H9 (cell line): ENCODE measurements at regions not wholly inside any gene's neighbourhood (a gene's known extent, or its start where the extent isn't known, plus 50 kb on each side); places are given as distances from the start of the nearest gene placed in this dataset.

Source experiments
- DNase-seq: peaks from one replicate; pipeline ENCODE4 v3.0.0-alpha.2; 2017
- H2AFZ ChIP-seq: one replicate; pipeline ENCODE4 v1.6.1; 2013; ENCODE audit warnings: mild to moderate bottlenecking, low read length, control low read depth, moderate library complexity
- H2AK5ac ChIP-seq: 2 replicates; pipeline ENCODE4 v1.6.1; 2013; ENCODE audit warnings: low read length, control low read depth, mixed read lengths; ENCODE audit not compliant: insufficient read length
- H2BK120ac ChIP-seq: one replicate; pipeline ENCODE4 v1.6.1; 2013; ENCODE audit warnings: low read depth, mild to moderate bottlenecking, low read length, control low read depth, inconsistent platforms; ENCODE audit not compliant: poor library complexity, severe bottlenecking
- H2BK12ac ChIP-seq: 2 replicates; pipeline ENCODE4 v1.6.1; 2013; ENCODE audit warnings: low read length, control low read depth, mixed read lengths, low read depth; ENCODE audit not compliant: insufficient read length
- H2BK15ac ChIP-seq: 2 replicates; pipeline ENCODE4 v1.6.1; 2013; ENCODE audit warnings: low read depth, low read length, control low read depth
- H2BK20ac ChIP-seq: one replicate; pipeline ENCODE4 v1.6.1; 2013; ENCODE audit warnings: low read depth, mild to moderate bottlenecking, low read length, control low read depth, inconsistent platforms; ENCODE audit not compliant: poor library complexity, severe bottlenecking
- H2BK5ac ChIP-seq: 2 replicates; pipeline ENCODE4 v1.6.1; 2013; ENCODE audit warnings: low read length, control low read depth, mixed read lengths; ENCODE audit not compliant: insufficient read length
- H3K14ac ChIP-seq: 2 replicates; pipeline ENCODE4 v1.6.1; 2013; ENCODE audit warnings: low read length, control low read depth; ENCODE audit not compliant: insufficient read depth
- H3K18ac ChIP-seq: 2 replicates; pipeline ENCODE4 v1.6.1; 2013; ENCODE audit warnings: low read depth, mild to moderate bottlenecking, mixed read lengths, low read length, control low read depth; ENCODE audit not compliant: insufficient read length
- H3K23ac ChIP-seq: 2 replicates; pipeline ENCODE4 v1.6.1; 2013; ENCODE audit warnings: low read length, control low read depth, mixed read lengths, low read depth; ENCODE audit not compliant: insufficient read length
- H3K23me2 ChIP-seq: 2 replicates; pipeline ENCODE4 v1.6.1; 2013; ENCODE audit warnings: low read depth, mild to moderate bottlenecking, mixed read lengths, low read length, control low read depth; ENCODE audit not compliant: insufficient read length, poor library complexity, severe bottlenecking
- H3K27ac ChIP-seq: 2 replicates; pipeline ENCODE4 v1.5.1; 2013; ENCODE audit warnings: low read length, control low read depth, mixed read lengths, low read depth; ENCODE audit not compliant: insufficient read length
- H3K27me3 ChIP-seq: 2 replicates; pipeline ENCODE4 v1.6.1; 2013; ENCODE audit warnings: low read length, control low read depth, inconsistent platforms; ENCODE audit not compliant: insufficient read depth
- H3K4ac ChIP-seq: 2 replicates; pipeline ENCODE4 v1.6.1; 2013; ENCODE audit warnings: low read depth, mild to moderate bottlenecking, control low read depth, inconsistent platforms, low read length, moderate library complexity
- H3K4me1 ChIP-seq: 2 replicates; pipeline ENCODE4 v1.6.1; 2013; ENCODE audit warnings: low read length, control low read depth, inconsistent platforms; ENCODE audit not compliant: insufficient read depth
- H3K4me2 ChIP-seq: 2 replicates; pipeline ENCODE4 v1.6.1; 2013; ENCODE audit warnings: low read length, control low read depth, mixed read lengths; ENCODE audit not compliant: insufficient read length, insufficient read depth
- H3K56ac ChIP-seq: 2 replicates; pipeline ENCODE4 v1.6.1; 2013; ENCODE audit warnings: low read depth, mild to moderate bottlenecking, mixed read lengths, low read length, control low read depth; ENCODE audit not compliant: insufficient read length
- H3K79me1 ChIP-seq: 2 replicates; pipeline ENCODE4 v1.6.1; 2013; ENCODE audit warnings: low read depth, mild to moderate bottlenecking, moderate library complexity, low read length, control low read depth, inconsistent platforms; ENCODE audit not compliant: insufficient read depth, poor library complexity, severe bottlenecking
- H3K79me2 ChIP-seq: 2 replicates; pipeline ENCODE4 v1.6.1; 2013; ENCODE audit warnings: low read length, control low read depth, inconsistent platforms; ENCODE audit not compliant: insufficient read depth
- H3K9ac ChIP-seq: 2 replicates; pipeline ENCODE4 v1.6.1; 2013; ENCODE audit warnings: low read length, control low read depth, mixed read lengths; ENCODE audit not compliant: insufficient read length; ENCODE audit errors: extremely low read depth
- H3K9me3 ChIP-seq: one replicate; pipeline ENCODE4 v1.6.1; 2013; ENCODE audit warnings: low read depth, low read length, inconsistent platforms; ENCODE audit not compliant: control insufficient read depth
- H3T11ph ChIP-seq: one replicate; pipeline ENCODE4 v1.6.1; 2013; ENCODE audit warnings: mild to moderate bottlenecking, low read length, control low read depth, inconsistent platforms
- H4K20me1 ChIP-seq: one replicate; pipeline ENCODE4 v1.6.1; 2013; ENCODE audit not compliant: control insufficient read depth, insufficient read length, insufficient read depth
- H4K5ac ChIP-seq: 2 replicates; pipeline ENCODE4 v1.6.1; 2013; ENCODE audit warnings: low read depth, mild to moderate bottlenecking, mixed read lengths, low read length, control low read depth; ENCODE audit not compliant: insufficient read length
- H4K8ac ChIP-seq: replicated peaks from 2 replicates; pipeline ENCODE4 v1.6.1; 2013; ENCODE audit warnings: low read length, control low read depth, mixed read lengths, low read depth; ENCODE audit not compliant: insufficient read length
- H4K91ac ChIP-seq: 2 replicates; pipeline ENCODE4 v1.6.1; 2013; ENCODE audit warnings: low read depth, mild to moderate bottlenecking, moderate library complexity, mixed read lengths, low read length, control low read depth; ENCODE audit not compliant: insufficient read length
- H3K27ac Mint-ChIP-seq, 3 experiments: 2 replicates in 2 of 3; 3 replicates in 1 of 3; pipeline ENCODE4 v1.8.0; 2020 to 2021; ENCODE audit warnings: mixed read lengths in 3 of 3, mild to moderate bottlenecking in 1 of 3, moderate library complexity in 1 of 3
- H3K27me3 Mint-ChIP-seq: 2 replicates; pipeline ENCODE4 v1.8.0; 2021; ENCODE audit warnings: low read depth, mild to moderate bottlenecking, moderate library complexity, mixed read lengths
- H3K36me3 Mint-ChIP-seq, 3 experiments: 2 replicates in 2 of 3; 3 replicates in 1 of 3; pipeline ENCODE4 v1.8.0; 2020 to 2021; ENCODE audit warnings: low read depth in 3 of 3, mixed read lengths in 3 of 3; ENCODE audit not compliant: insufficient read depth in 1 of 3
- H3K4me1 Mint-ChIP-seq, 2 experiments: 2 replicates each; pipeline ENCODE4 v1.8.0; 2020; ENCODE audit warnings: mixed read lengths in 2 of 2
- H3K4me3 Mint-ChIP-seq, 2 experiments: 2 replicates in 1 of 2; 3 replicates in 1 of 2; pipeline ENCODE4 v1.8.0; 2020 to 2021; ENCODE audit warnings: mild to moderate bottlenecking in 2 of 2, mixed read lengths in 2 of 2, moderate library complexity in 1 of 2
- H3K9me3 Mint-ChIP-seq, 2 experiments: 2 replicates in 1 of 2; 3 replicates in 1 of 2; pipeline ENCODE4 v1.8.0; 2020; ENCODE audit warnings: mild to moderate bottlenecking in 2 of 2, mixed read lengths in 2 of 2, moderate library complexity in 1 of 2
- WGBS: extraction: QIAGEN DNeasy Blood & Tissue Kit; methylation state at CpG from one replicate; pipeline ENCODE4 v1.1.7; 2013; ENCODE audit warnings: missing lambda C conversion rate, low lambda C conversion rate, mixed read lengths; ENCODE audit not compliant: insufficient read length; ENCODE audit errors: extremely low coverage; 5-methylcytosine and 5-hydroxymethylcytosine counted together
- TF ChIP-seq, protein P1 (sequence below): fragments of 200-600 bp; sonication (generic); conservative IDR thresholded peaks from 3 replicates; pipeline ENCODE4 v1.8.0; 2021; ENCODE audit warnings: antibody characterized with exemption, mild to moderate bottlenecking

- H3K27me3 Mint-ChIP-seq, result no peaks in the 10 kb centered on the region
- H3K23me2 ChIP-seq, result no peaks in the 10 kb centered on the region
- H3K4me2 ChIP-seq, result no peak overlapping the region
- no CpG with 5 or more reads among the region's 3 CpGs for WGBS
- no peak overlapping the region for H3K27ac Mint-ChIP-seq
- no peak overlapping the region for H3K14ac ChIP-seq
- no peaks in the 10 kb centered on the region for H3K79me2 ChIP-seq
- H2BK20ac ChIP-seq, result no peak overlapping the region
- no peak overlapping the region for H4K5ac ChIP-seq
- no peak overlapping the region for H3K18ac ChIP-seq
- H3K79me1 ChIP-seq, result no peaks in the 10 kb centered on the region
- no peaks in the 10 kb centered on the region for H3K36me3 Mint-ChIP-seq
- DNase-seq, result no peak
- H3K4me3 Mint-ChIP-seq, result no peak overlapping the region
- no peak overlapping the region for H3K23ac ChIP-seq
- H2BK120ac ChIP-seq, result no peak overlapping the region
- no peaks in the 10 kb centered on the region for H3K4me1 Mint-ChIP-seq
- no peak overlapping the region for H3K27ac ChIP-seq
- H4K8ac ChIP-seq, result no peak overlapping the region
- no peak overlapping the region for H4K91ac ChIP-seq
- H3T11ph ChIP-seq, result no peak overlapping the region
- no peaks in the 10 kb centered on the region for H4K20me1 ChIP-seq
- H3K4me1 ChIP-seq, result no peaks in the 10 kb centered on the region
- H3K56ac ChIP-seq, result no peak overlapping the region
- H2BK5ac ChIP-seq, result no peak overlapping the region
- H3K9me3 ChIP-seq, result no peaks in the 10 kb centered on the region
- TF ChIP-seq, protein P1, sequence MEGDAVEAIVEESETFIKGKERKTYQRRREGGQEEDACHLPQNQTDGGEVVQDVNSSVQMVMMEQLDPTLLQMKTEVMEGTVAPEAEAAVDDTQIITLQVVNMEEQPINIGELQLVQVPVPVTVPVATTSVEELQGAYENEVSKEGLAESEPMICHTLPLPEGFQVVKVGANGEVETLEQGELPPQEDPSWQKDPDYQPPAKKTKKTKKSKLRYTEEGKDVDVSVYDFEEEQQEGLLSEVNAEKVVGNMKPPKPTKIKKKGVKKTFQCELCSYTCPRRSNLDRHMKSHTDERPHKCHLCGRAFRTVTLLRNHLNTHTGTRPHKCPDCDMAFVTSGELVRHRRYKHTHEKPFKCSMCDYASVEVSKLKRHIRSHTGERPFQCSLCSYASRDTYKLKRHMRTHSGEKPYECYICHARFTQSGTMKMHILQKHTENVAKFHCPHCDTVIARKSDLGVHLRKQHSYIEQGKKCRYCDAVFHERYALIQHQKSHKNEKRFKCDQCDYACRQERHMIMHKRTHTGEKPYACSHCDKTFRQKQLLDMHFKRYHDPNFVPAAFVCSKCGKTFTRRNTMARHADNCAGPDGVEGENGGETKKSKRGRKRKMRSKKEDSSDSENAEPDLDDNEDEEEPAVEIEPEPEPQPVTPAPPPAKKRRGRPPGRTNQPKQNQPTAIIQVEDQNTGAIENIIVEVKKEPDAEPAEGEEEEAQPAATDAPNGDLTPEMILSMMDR, result no peak
- H3K9me3 Mint-ChIP-seq, result no peaks in the 10 kb centered on the region
- no peak overlapping the region for H2BK12ac ChIP-seq
- H3K4ac ChIP-seq, result no peak overlapping the region
- H2AFZ ChIP-seq, result no peak overlapping the region
- no peak overlapping the region for H2AK5ac ChIP-seq
- H3K27me3 ChIP-seq, result no peaks in the 10 kb centered on the region
- H2BK15ac ChIP-seq, result no peak overlapping the region
- H3K9ac ChIP-seq, result no peak overlapping the region
Observed at GRCh38 chr5:93153461-93153860, 427.6 kb downstream of the NR2F1-AS1 start.
